Right ventricle myocardium superior (tissue), 1 donor: ENCODE measurements at regions not wholly inside any gene's neighbourhood (a gene's known extent, or its start where the extent isn't known, plus 50 kb on each side); places are given as distances from the start of the nearest gene placed in this dataset.
A peak's percentile ranks its signal among the peaks of the same experiment; 100 is the strongest.
"Not testable (repeated sequence)": the region's sequence is repeated elsewhere in the genome, so short reads cannot be mapped to it uniquely, and the experiment has no call there.

ENCODE experiments used
- ATAC-seq: fragments of 200-7000 bp; cut with Tn5 transposase; one replicate; pipeline ENCODE4 v1.9.1; 2020; ENCODE audit warnings: mild to moderate bottlenecking; ENCODE audit not compliant: poor library complexity
- DNase-seq: peaks from one replicate; pipeline ENCODE4 v3.0.0-alpha.2; 2020
- intact Hi-C: fragments of 100-400 bp; cut with DNase I; formaldehyde crosslinking; loops from one replicate; pipeline ENCODE4 v1.11.2; 2022
- donor health status: DM: no; HTN: yes; CAD: no; lungs with severe emphysema.

DNA sequence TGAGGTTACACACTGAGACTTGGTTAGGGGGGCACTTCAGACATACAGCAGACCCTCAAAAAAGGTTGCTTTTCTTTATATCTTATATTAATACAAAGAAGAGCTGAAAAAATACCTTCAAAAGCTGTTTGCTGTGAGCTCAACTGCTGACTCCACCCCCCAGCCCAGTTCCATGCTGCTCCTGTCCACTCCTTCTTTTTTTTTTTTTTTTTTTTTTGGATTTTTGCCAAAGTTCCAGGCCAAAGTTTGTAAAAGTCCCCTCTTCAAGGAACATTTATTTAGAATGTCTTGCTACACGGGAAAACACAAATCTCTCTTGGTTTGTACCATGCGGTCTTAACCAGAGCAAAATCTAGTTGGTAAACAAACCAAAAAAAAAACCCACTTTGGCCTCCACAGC lies 85.3 kb upstream of the AKAP12 start:
- peak; percentile 62 for DNase-seq
- ATAC-seq: peak; percentile 71
- intact Hi-C loops: no loop called here

DNA sequence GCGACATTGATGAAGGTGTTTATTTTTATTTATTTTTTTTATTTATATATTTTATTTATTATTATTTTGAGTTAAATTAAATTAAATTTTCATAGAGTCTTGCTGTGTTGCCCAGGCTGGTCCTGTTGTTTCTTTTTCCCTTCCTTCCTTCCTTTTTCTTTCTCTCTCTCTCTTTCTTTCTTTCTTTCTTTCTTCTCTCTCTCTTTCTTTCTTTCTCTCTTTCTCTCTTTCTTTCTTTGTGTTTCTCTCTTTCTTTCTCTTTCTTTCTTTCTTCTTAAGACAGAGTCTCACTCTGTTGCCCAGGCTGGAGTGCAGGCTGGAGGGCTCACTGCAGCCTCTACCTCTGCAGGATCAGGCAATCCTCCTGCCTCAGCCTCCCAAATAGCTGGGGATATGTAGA lies 84.7 kb upstream of the AKAP12 start:
- DNase-seq (no peak), ATAC-seq (no peak)
- intact Hi-C loops: no loop called here

DNA sequence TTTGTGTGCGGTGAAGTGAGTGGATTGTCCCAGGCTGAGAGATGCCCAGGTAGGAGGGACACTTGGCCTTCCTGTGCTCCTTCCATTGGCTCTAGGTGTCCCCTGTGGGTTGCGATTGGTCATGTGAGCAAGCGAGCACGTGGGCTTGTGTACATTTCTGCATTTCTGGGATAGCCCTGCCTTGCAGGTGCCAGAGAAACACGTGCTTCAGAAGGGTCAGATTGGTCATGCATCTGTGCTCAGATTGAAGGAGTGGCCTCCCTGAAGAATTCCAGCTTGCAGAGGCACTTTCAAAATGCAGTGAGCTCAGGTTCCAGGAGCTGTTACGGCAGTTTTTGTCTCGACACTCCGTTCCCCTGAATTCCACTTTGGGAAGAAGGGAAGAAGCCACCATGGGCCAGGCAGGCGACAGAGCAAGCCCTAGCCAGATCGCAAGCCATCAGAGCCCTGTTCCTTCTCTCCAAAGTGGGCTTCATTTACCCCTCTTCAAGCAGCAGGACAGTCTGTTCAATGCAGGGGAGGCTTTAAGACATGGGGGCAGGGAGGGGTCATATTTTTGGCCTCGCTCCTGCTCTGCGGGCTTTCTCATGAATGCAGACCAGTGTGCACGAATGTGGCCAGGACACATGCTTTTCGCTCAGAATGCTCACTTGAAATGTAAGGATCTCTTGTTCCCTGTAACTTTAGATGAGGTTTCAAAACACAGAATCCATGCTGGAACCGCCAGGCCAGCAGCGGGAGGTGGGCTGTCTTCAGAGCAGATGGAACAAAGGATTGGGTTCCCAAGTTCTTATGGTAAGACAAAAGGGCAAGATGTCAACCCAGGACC lies 78.6 kb upstream of the AKAP12 start:
- ATAC-seq (no peak), DNase-seq (no peak)
- intact Hi-C loops: no loop called here

DNA sequence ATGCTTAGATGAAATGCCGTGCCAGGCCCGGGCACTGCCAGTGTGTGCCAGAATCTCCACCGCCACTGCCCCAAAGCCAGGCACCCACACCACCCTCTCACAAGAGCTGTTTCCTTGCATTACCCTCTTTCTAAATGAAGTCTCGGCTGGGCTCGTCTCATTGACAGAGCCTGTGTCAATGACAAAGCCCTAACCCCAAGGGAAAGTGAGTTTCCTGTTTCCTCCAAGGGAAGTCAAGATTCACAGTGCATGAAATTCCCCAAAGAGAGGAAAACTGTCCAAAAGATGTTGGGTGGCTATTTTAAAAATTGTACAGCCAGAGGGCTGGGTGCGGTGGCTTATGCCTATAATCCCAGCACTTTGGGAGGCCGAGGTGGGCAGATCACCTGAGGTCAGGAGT lies 75.4 kb upstream of the AKAP12 start:
- ATAC-seq: no peak
- DNase-seq: no peak
- intact Hi-C loops: no loop called here

DNA sequence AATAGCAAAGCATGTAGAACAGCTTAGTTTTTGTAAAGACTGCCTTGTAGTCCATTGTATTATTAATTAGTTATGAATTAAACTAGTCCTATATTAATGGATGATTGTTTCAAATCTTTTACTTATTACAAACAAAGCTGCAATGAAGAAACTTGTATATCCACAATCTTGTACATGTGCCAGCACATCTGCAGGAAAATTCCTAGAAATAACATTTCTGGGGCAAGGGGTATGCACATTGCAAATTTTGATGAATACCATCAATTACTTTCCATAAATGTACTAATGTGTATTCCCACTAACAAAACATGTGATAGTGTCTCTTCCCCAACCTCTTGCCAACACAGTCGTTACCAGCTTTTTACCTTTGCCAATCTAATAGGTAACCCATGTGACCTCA lies 73.6 kb upstream of the AKAP12 start:
- intact Hi-C loops: no loop called here
- ATAC-seq: no peak

DNA sequence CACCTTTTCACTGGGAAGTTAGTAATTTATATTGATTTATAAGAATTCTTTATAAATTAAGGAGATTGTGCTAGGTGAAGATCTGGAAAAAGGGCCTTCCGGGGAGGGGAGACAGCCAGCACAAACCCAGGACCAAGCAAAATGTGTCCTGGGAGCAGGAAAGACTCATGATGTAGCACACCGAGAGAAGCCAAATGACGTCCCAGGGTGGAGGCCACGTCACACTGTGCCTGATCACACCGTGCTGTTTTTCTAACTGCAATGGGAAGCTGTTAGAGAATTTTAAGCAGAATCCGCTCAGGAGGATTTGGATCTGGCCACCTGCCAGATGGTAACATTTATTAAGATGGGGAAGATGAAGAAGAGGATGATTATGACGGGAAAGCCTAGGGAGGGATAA lies 72.7 kb upstream of the AKAP12 start:
- ATAC-seq: no peak
- no peak for DNase-seq
- intact Hi-C loops: no loop called here

More for the DNA sequence above, 73.6 kb upstream of the AKAP12 start:
- DNase-seq: no peak

DNA sequence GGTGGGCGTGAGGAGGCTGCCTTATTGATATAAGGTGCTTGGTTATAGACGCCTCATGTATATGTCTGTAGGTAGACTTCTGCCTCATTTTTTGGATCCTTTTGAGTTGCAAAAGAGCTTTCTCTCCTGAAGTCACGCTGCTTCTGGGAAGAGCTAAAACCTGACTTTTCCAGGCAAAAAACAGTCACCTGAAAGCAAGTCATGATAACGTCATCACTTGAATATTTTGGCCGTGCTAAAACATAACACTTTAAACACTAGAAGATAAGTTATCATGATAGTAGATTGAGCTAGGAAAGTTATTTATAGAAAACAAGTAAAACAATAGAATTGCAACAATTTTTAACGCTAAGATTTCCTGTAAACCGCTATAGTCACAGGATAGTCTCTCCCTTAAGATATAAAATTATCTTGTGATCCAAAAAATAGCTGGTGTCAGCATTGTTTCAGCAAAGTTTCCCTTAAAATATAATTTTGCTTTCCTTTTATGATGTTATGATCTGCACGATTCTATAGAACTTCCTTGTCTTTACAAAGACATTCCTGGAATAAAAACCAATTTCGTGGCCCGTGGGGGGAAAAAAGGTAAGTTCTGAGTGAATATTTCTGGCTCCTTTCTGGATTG lies 69.0 kb upstream of the AKAP12 start:
- intact Hi-C loops: no loop called here
- ATAC-seq (no peak), DNase-seq (no peak)

DNA sequence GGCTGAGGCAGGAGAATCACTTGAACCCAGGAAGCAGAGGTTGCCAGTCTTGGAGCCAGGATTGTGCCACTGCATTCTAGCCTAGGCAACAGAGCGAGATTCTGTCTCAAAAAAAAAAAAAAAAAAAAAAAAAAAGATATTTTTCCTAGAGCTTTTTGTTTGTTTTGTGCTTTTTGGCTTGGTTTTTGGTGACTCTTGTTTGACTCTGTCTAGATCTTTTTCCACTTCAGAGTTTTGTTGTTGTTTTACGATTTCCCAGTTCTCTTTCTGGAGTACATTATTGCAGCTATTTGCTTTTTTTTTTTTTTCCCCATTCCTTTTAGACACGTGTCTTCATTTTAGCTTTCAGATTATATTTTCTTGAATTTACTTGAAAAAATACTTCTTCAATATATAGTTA lies 67.0 kb upstream of the AKAP12 start:
- ATAC-seq: no peak
- DNase-seq: no peak
- intact Hi-C loops: no loop called here

DNA sequence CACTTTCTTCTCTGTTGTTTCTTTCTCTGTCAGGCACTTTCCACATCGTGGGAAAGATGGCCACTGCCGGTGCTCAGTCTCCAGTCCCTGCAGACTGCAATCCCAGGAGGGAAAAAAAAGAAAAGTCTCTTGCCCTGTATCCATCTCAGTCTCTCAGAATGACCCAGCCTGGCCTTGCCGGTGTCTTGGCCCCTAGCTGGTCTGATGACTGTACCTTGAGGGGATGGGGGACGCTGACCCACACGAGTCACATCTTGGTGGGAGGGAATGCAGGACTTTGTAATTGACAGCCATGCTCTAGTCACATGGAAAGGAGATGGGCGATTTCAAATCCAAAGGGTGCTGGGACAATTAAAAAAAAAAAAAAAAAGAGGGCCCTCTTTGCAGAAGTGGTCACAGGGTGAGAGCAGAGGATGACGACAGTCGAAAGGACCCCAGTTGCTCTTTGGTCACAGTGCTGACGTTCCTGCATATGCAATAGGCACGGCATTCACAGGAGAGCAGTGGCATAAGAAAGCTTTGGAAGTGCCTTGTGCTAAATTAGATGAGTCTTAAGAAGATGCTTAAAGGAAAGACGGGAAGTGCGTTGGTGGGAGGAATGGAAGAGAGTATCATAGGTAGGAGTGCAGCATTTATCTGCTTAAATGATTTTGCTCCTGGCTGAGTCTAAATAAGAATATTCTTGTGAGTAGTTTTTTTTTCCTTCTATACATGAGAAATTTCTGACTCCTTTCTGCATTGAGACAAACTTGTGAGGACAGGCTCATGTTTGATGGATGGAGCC lies 63.9 kb upstream of the AKAP12 start:
- no peak for DNase-seq
- intact Hi-C loops: no loop called here

DNA sequence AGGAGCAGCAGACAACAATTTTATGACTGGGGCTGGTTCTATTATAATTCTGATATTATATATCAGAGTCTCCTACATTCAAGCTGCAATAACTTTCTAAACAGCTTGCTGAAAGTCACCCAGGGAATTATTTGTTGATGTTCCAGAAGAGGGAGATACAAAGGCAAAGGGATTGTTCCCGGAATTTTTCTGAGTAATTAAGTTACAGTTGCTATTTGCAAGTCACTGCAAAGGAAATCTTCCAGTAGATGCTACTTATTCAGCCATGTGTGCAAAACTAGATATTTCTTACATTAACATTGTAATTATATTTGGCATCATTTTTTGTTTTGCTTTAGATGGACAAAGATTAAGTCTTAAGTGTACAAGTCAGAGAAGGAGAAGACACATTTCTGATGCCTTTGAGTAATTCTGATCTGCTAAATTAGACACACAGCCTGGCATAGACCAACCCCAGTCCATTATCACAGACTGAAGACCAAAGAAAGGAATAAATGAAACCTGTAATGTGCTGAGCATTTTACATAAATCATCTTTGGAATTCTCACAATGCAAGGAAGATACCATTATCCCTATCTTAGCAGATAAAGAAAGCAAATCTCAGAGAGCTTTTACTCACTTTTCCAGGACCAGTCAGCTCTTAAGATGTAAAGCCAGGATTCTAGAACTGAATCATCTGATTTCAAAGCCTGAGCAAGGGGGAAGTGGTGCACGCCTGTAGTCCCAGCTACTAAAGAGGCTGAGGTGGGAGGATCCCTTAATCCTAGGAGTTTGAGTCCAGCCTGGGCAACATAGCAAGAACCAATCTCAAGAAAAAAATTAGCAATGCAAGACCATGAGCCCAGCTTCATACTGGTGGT lies 62.6 kb upstream of the AKAP12 start:
- ATAC-seq (no peak), DNase-seq (no peak)
- intact Hi-C loops: no loop called here

More for the DNA sequence above, 63.9 kb upstream of the AKAP12 start:
- no peak for ATAC-seq

DNA sequence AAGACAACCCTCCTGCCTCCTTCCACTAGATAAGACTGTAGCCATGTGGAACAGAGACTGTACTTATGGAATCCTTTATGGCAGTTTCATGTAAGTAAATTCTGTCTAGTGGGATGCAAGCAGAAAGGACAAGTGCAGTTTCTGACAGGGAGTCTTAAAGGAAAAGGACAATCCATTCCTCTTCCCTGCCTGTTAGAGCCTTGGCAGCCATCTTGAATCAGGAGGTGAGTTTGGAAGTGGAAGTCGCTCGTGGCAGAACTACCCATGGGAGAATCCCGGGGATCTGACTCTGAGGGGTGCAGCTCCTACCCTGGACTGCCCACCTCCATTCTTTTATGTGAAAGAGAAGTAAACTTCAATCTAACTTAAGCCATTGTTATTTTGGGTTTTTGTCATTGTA lies 61.4 kb upstream of the AKAP12 start:
- intact Hi-C loops: no loop called here
- DNase-seq (no peak), ATAC-seq (no peak)

DNA sequence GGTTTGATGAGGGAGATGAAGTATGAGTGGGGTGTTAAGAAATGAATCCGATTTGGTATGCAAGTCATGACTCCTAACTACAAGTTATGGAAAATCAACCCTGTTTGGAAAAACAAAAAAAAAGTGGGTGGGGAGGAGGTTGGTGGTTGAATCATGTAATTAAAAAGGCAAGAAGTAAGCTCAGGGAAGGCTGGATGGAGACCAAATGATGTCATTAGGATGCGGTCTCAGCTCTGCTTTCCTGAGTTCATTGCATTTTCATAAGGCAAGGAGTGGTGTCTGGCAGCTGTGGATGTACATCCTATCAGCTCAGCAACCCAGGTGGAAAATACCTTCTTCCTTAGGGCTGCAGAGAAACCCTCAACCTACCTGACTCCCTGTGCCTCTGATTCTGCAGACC lies 60.4 kb upstream of the AKAP12 start:
- ATAC-seq (no peak), DNase-seq (no peak)

DNA sequence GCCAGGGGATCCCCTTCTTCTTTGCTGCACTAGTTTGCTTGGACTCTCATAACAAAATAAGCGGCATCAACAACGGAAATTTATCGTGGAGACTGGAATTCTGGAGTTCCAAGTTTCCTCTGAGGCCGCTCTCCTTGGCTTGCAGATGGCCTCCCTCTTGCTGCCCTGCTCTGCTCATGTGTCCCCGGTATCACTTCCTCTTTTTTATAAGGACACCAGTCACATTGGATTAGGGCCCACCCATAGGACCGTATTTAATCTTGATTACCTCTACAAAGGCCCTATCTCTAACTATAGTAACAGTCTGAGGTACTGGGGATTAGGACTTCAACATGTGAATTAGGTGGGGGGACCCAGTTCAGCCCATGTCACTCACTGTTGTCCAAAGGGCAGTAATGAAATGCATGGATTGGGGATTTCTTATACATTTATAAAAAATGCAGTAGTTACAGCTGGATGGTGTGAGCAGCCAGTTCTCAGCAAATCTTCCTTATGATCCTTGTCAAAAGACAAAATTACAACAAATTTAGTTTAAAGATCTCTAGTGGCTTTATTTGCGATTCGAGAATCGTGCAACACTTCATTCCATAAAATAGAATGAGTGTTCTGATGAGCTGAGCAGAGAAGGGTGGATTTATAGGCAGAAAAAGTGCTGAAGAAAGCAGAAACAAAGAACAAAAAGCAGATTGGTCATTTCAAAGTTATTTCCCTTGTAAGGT lies 59.3 kb upstream of the AKAP12 start:
- intact Hi-C loops: no loop called here
- ATAC-seq (no peak), DNase-seq (no peak)

More for the DNA sequence above, 60.4 kb upstream of the AKAP12 start:
- intact Hi-C loops: no loop called here

DNA sequence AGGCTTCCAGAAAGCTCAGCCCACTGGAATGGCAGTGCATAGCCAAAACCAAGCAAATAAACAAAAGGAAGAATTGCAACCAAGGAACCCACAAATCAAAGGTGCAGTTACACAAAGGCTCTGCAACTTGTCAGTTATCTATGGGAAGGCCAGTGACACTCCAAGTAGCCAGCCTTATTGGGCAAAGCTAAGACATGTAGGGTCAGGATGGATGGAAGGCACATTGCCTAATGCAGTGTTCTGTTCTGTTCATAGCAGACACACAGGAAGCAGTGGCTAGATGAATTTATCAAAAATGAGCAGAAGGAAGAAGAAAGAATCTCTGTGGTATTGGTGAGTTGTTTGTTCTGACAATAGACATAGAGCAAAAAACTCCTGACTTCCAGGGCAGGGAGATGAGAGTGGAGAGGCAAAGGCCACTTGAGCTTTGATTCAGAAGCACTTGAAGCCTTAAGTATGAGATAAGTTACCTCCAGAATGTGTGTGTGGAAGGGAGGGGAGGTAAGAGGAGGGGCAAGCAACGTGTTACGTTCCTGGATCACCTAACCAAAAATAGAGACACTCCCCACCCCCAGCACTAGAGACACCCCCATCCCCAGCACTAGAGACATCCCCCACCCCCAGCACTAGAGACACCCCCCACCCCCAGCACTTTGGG lies 57.9 kb upstream of the AKAP12 start:
- ATAC-seq: no peak
- intact Hi-C loops: no loop called here

DNA sequence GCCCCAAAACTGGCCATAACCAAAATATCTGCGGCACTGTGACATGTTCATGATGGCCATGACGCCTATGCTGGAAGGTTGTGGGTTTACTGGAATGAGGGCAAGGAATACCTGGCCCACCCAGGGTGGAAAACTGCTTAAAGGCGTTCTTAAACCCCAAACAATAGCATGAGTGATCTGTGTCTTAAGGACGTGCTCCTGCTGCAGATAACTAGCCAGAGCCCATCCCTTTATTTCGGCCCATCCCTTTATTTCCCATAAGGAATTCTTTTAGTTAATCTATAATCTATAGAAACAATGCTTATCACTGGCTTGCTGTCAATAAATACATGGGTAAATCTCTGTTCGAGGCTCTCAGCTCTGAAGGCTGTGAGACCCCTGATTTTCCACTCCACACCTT lies 56.8 kb upstream of the AKAP12 start:
- intact Hi-C loops, ATAC-seq, DNase-seq: not testable (repeated sequence)

More for the DNA sequence above, 57.9 kb upstream of the AKAP12 start:
- DNase-seq: no peak

DNA sequence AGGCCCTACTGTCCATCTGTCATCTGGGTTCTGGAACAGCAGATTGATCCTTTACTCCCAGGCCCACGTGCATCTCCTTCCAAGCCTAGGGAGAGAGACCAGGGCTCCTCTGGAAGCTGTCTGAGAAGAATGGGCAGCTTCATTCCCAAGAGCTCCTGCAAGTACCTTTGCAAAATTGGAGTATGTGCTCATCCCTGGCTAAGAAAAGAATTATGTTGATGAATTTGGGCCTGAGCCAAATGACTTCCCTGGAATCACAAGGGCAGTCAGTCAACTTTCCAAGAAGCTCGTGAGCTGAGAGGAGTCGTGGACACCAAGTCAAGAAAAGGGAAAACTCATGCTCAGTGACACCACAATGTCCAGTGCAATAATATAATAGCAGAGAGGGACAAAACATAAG lies 54.6 kb upstream of the AKAP12 start:
- DNase-seq: no peak
- intact Hi-C loops: no loop called here
- ATAC-seq: no peak

DNA sequence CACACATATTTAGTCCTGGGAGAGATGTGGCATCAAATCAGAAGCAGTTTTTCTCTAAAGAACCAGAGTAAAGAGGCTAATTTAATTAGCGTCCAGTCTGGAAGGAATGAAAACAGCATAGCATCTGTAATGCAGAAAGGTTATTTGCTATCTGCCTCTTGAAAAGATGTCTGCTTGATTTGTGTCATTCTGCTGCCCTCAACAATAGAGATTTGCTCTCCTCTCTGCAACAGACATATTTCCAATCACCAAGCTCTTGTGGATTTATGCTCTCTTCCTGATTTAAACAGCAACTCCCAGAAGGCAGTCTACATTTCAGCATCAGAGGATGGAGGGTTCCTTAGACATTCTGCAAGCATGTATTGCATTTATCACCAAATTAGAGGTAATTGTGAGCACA lies 53.5 kb upstream of the AKAP12 start:
- intact Hi-C loops: no loop called here
- no peak for ATAC-seq
- no peak for DNase-seq
